PFSK-1 (cell line): ENCODE measurements at regions not wholly inside any gene's neighbourhood (a gene's known extent, or its start where the extent isn't known, plus 50 kb on each side); places are given as distances from the start of the nearest gene placed in this dataset.

ENCODE experiments used
- POLR2AphosphoS5 ChIP-seq: IDR thresholded peaks from 2 replicates; pipeline ENCODE4 v1.6.1; 2012; ENCODE audit warnings: low read depth, mild to moderate bottlenecking, control low read depth, low read length, moderate library complexity
- SIN3A ChIP-seq: IDR thresholded peaks from 2 replicates; pipeline ENCODE4 v1.6.1; 2012; ENCODE audit warnings: mild to moderate bottlenecking, low read length, moderate library complexity, borderline replicate concordance; ENCODE audit not compliant: insufficient read depth
- TAF1 ChIP-seq: IDR thresholded peaks from 2 replicates; pipeline ENCODE4 v1.6.1; 2012; ENCODE audit warnings: low read length, control low read depth, borderline replicate concordance; ENCODE audit not compliant: insufficient read depth
- TF ChIP-seq, protein P1 (sequence below), 2 experiments: IDR thresholded peaks; 2 replicates each; pipeline versions ENCODE4 v1.6.1 to v1.8.0; 2011 to 2012; ENCODE audit warnings: low read depth in 2 of 2, low read length in 2 of 2, control low read depth in 1 of 2, inconsistent platforms in 1 of 2, mild to moderate bottlenecking in 1 of 2, moderate library complexity in 1 of 2; ENCODE audit not compliant: insufficient read depth in 1 of 2

DNA sequence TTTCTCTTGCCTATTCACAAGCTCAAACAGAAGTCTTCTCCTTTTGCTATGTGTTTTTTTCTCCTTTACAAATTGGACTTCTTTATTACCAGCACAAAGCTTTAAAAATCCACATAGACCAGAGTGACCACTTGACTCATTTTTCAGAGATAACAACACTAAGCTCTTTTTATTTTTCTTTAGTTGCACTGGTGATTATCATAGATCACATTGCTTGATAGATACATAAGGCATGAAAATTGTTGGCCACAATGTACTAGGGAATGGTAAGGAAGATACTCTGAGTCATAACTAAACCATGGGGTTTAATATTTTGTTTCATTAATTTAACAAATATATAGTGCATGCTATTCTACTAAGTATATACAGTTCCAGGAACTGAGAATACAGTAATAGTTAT is 159.0 kb downstream of the GASK1B start:
- TF ChIP-seq POLR2AphosphoS5, result no peak
- TF ChIP-seq SIN3A, result no peak
- no peak for TF ChIP-seq TAF1
- TF ChIP-seq, protein P1, sequence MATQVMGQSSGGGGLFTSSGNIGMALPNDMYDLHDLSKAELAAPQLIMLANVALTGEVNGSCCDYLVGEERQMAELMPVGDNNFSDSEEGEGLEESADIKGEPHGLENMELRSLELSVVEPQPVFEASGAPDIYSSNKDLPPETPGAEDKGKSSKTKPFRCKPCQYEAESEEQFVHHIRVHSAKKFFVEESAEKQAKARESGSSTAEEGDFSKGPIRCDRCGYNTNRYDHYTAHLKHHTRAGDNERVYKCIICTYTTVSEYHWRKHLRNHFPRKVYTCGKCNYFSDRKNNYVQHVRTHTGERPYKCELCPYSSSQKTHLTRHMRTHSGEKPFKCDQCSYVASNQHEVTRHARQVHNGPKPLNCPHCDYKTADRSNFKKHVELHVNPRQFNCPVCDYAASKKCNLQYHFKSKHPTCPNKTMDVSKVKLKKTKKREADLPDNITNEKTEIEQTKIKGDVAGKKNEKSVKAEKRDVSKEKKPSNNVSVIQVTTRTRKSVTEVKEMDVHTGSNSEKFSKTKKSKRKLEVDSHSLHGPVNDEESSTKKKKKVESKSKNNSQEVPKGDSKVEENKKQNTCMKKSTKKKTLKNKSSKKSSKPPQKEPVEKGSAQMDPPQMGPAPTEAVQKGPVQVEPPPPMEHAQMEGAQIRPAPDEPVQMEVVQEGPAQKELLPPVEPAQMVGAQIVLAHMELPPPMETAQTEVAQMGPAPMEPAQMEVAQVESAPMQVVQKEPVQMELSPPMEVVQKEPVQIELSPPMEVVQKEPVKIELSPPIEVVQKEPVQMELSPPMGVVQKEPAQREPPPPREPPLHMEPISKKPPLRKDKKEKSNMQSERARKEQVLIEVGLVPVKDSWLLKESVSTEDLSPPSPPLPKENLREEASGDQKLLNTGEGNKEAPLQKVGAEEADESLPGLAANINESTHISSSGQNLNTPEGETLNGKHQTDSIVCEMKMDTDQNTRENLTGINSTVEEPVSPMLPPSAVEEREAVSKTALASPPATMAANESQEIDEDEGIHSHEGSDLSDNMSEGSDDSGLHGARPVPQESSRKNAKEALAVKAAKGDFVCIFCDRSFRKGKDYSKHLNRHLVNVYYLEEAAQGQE (IDR thresholded peaks at IDR 0.05; ENCODE audit: insufficient read depth in 1 of 2, low read depth in 2 of 2, low read length in 2 of 2), result no peak
